Lung (tissue), 11 donors: ENCODE measurements at regions not wholly inside any gene's neighbourhood (a gene's known extent, or its start where the extent isn't known, plus 50 kb on each side); places are given as distances from the start of the nearest gene placed in this dataset.

Experiments used
- ATAC-seq: fragments of 200-7000 bp; cut with Tn5 transposase; one replicate; pipeline ENCODE4 v1.9.1; 2020; ENCODE audit warnings: moderate number of reproducible peaks; ENCODE audit not compliant: insufficient read depth, low FRiP score
- DNase-seq, 3 donors: peaks; one replicate each; pipeline ENCODE4 v3.0.0-alpha.2; 2013 to 2017
- H3K27ac ChIP-seq, 2 donors: one replicate each; pipeline ENCODE4 v1.5.1; 2013; ENCODE audit warnings: mild to moderate bottlenecking in 2 of 2, moderate library complexity in 2 of 2, control low read depth in 1 of 2, inconsistent platforms in 1 of 2, low read depth in 1 of 2, low read length in 1 of 2
- H3K27me3 ChIP-seq, 3 donors: one replicate each; pipeline ENCODE4 v1.5.1; 2013; ENCODE audit warnings: low read length in 2 of 3; ENCODE audit not compliant: control insufficient read depth in 3 of 3, insufficient read depth in 3 of 3
- H3K36me3 ChIP-seq, 4 donors: one replicate each; pipeline ENCODE4 v1.5.1; 2013; ENCODE audit warnings: low read length in 4 of 4, mild to moderate bottlenecking in 1 of 4, moderate library complexity in 1 of 4; ENCODE audit not compliant: control insufficient read depth in 4 of 4, insufficient read depth in 4 of 4
- H3K4me1 ChIP-seq, 5 donors: one replicate each; pipeline ENCODE4 v1.5.1; 2013; ENCODE audit warnings: low read length in 5 of 5, mild to moderate bottlenecking in 2 of 5, moderate library complexity in 1 of 5; ENCODE audit not compliant: control insufficient read depth in 5 of 5, insufficient read depth in 5 of 5
- H3K4me3 ChIP-seq: one replicate; pipeline ENCODE4 v1.5.1; 2013; ENCODE audit warnings: mild to moderate bottlenecking, control low read depth, moderate library complexity
- H3K9ac ChIP-seq, 2 donors: one replicate each; pipeline ENCODE4 v1.5.1; 2013; ENCODE audit warnings: low read length in 2 of 2, control low read depth in 1 of 2; ENCODE audit not compliant: insufficient read depth in 1 of 2
- H3K9me3 ChIP-seq, 4 donors: one replicate each; pipeline ENCODE4 v1.5.1; 2013; ENCODE audit warnings: low read length in 3 of 4, mild to moderate bottlenecking in 1 of 4, moderate library complexity in 1 of 4; ENCODE audit not compliant: control insufficient read depth in 4 of 4, insufficient read depth in 3 of 4
- WGBS, 2 donors: extraction: QIAGEN DNeasy Blood & Tissue Kit; methylation state at CpG; one replicate each; pipeline ENCODE4 v1.1.7; 2013; 5-methylcytosine and 5-hydroxymethylcytosine counted together
- TF ChIP-seq, protein P1 (sequence below): IDR thresholded peaks from 2 replicates; pipeline ENCODE4 v1.5.1; 2012; ENCODE audit warnings: mild to moderate bottlenecking; ENCODE audit errors: control extremely low read depth, extremely low read depth
- donor health status: control.
- donor health status: control.
- donor health status: Bipolar disorder and iron deficiency.
- donor health status: healthy.
- donor health status: DM: yes; HTN: yes; CAD: no.

DNA sequence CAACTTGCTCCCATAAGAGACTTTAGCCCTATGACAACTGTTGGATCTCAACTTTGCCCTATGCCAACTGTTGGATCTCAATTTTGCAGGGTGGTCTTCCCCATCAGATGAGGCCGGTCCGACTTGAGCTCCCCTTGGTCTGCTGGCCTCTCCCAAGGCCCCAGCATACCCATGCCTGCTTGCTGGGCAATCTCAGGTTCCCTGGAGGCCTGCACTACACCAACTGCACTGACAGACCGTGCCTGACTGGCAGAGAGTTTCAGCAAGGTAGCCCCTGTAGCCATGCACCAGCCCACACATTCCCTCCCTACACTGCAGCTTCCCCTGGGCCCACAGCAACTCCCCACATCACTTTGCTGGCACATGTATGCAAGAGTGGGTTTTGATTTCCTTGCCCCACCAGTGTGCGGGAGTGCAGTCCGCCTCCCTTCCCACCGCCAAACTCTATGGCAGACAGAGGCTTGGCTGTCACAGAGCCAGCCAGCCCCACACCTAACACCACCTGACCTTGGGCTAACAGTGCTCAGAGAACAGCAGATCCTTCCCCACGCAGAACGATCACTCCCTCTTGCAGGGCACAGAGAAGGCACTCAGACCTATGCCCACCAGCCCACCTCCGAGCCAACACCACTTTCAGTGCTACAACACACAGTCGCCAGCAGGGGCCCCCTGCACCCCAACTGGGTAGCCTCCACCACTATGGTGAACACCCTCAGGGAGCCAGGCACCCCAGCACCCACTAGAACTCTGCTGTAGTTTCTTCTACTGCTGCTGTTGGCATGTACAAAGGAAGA is 279.9 kb upstream of the COX7C start:
- WGBS, 2 donors = 81 to 87% methylated on average over 10 of the region's 10 CpGs
- no peak overlapping the region for H3K4me3 ChIP-seq
- DNase-seq = no peak
- H3K4me1 ChIP-seq = no peaks in the 10 kb centered on the region
- no peak overlapping the region for H3K9ac ChIP-seq
- H3K27ac ChIP-seq = no peak overlapping the region
- TF ChIP-seq, protein P1, sequence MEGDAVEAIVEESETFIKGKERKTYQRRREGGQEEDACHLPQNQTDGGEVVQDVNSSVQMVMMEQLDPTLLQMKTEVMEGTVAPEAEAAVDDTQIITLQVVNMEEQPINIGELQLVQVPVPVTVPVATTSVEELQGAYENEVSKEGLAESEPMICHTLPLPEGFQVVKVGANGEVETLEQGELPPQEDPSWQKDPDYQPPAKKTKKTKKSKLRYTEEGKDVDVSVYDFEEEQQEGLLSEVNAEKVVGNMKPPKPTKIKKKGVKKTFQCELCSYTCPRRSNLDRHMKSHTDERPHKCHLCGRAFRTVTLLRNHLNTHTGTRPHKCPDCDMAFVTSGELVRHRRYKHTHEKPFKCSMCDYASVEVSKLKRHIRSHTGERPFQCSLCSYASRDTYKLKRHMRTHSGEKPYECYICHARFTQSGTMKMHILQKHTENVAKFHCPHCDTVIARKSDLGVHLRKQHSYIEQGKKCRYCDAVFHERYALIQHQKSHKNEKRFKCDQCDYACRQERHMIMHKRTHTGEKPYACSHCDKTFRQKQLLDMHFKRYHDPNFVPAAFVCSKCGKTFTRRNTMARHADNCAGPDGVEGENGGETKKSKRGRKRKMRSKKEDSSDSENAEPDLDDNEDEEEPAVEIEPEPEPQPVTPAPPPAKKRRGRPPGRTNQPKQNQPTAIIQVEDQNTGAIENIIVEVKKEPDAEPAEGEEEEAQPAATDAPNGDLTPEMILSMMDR = no peak
- peaks cover 0 to 2% (median 0%) of the 10 kb centered on the region in 4 donors for H3K9me3 ChIP-seq
- no peaks in the 10 kb centered on the region for H3K36me3 ChIP-seq
- no peaks in the 10 kb centered on the region for H3K27me3 ChIP-seq
- ATAC-seq = no peak

DNA sequence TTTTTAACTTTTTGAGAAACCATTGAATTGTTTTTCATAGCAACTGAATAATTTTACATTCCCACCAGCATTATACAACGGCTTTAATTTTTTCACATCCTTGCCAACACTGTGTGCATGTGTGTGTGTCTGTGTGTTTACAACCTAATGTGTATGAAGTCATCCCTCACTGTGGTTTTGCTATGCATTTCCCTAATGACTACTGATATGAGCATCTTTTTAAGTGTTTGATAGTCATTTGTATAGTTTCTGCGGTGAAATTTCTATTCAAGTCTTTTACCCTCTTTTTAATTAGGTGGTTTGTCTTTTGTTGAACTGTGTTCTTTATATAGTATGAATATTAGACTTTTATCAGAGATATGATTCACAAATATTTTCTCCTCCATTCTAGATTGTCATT is 263.1 kb upstream of the COX7C start:
- Histone ChIP-seq H3K4me3 (no peak overlapping the region), H3K9ac (no peak overlapping the region), H3K36me3 (no peaks in the 10 kb centered on the region), H3K9me3 (no peaks in the 10 kb centered on the region), H3K4me1 (no peaks in the 10 kb centered on the region), H3K27ac (no peak overlapping the region), H3K27me3 (no peaks in the 10 kb centered on the region)
- TF ChIP-seq, protein P1 = no peak
- 45 to 86% methylated on average over 2 of the region's 2 CpGs for WGBS, 2 donors
- no peak for DNase-seq
- no peak for ATAC-seq

DNA sequence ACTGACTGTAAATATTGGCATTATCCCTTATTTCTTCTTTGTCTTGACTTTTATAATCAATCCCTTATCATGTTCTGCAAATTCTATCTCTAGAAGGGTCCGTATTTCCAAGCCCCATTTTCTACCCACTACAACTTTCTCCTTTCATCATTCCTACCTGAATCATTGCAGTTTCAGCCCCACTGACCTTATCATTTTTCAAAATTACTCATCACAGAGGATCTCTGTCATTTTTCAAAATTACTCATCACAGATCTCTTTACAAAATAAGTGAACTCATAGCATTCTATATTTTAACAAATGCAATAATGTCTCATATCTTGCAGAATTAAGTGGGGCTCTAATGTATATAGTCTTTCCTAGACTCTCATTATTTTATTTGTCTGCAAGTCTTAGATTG is 256.9 kb upstream of the COX7C start:
- no peak for DNase-seq
- H3K4me3 ChIP-seq = no peak overlapping the region
- no peak for ATAC-seq

More for the DNA sequence above, 256.9 kb upstream of the COX7C start:
- Histone ChIP-seq H3K36me3 (no peaks in the 10 kb centered on the region), H3K27ac (no peak overlapping the region), H3K4me1 (no peaks in the 10 kb centered on the region), H3K9ac (no peak overlapping the region), H3K9me3 (no peaks in the 10 kb centered on the region), H3K27me3 (no peaks in the 10 kb centered on the region)
- 61 to 79% methylated on average over 1 of the region's 1 CpG for WGBS, 2 donors
- TF ChIP-seq, protein P1 = no peak
